GM21360 (cell line): ENCODE measurements at regions not wholly inside any gene's neighbourhood (a gene's known extent, or its start where the extent isn't known, plus 50 kb on each side); places are given as distances from the start of the nearest gene placed in this dataset.
"Not testable (repeated sequence)": the region's sequence is repeated elsewhere in the genome, so short reads cannot be mapped to it uniquely, and the experiment has no call there.

ENCODE experiments used
- ATAC-seq: cut with Tn5 transposase; IDR thresholded peaks from one replicate; pipeline ENCODE4 v1.9.1; 2021; ENCODE audit warnings: mild to moderate bottlenecking, moderate library complexity; ENCODE audit not compliant: unreplicated experiment

DNA sequence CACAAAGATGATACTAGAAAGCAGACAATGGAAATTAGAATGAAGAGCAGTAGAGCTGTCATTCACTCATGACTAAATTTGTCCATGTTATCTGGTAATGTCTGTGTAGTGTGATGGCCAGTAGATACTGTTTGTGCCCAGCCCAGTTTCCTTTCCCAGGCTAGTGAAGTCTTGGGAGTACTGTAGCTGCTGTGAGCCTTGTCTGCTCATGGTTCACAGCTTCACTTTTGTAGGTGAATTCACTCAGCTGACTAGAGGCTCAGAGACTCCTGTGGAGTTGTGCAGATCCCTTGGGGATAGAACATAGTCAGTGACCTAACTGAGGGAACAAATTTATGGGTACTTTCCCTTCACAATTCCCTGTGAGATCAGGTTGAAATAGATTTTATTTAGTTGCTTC is 572.5 kb downstream of the ARL4A start:
- no peak for ATAC-seq

DNA sequence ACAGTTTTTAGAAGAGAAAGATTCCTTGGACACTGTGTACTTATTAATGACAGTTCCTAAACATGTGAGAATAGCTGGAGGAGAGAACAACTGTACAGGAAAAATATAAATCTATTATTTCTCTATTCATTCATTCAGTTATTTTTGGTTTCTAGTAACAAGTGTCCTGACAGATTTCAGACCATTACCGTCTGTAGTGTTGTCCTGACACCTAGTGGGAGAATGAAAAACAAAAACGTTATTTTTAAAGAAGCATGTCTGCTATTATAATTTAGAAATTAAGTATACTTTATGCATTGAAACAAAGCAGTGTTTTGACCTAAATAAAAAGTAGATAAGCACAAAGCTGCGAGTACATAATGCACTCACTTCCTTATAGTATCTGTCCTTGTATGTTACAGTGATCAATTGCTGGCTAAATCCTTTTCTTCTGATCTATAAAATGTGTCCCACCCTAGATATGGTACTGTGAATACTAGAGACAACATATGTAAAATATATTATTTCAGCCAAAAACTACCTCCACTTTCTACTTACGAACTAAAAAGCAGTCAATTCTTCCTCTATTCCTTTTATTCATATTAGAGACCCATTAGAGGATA is 575.6 kb downstream of the ARL4A start:
- peak; percentile 62 for ATAC-seq

DNA sequence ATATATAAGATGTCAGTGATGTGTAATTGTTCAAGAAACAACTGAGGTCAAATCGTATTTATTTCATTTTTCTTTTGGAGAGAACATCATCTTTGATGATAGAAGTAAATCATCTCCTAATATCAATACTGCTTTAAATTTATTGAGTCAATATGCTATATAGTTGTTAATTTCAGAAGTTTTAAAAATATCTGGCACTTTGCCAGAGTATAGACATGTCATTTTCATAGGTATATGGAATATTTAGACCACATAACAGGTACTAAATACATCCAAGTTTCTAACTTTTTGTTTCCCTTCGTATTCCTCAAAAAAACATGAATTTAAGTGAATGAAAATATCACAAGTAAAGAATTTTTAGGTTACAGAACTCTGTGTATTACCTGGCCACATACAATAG is 577.8 kb downstream of the ARL4A start:
- ATAC-seq = no peak

DNA sequence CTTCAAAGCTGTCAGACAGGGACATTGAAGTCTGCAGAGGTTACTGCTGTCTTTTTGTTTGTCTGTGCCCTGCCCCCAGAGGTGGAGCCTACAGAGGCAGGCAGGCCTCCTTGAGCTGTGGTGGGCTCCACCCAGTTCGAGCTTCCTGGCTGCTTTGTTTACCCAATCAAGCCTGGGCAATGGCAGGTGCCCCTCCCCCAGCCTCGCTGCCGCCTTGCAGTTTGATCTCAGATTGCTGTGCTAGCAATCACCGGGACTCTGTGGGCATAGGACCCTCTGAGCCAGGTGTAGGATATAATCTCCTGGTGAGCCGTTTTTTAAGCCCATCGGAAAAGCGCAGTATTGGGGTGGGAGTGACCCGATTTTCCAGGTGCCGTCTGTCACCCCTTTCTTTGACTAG is 586.8 kb downstream of the ARL4A start:
- ATAC-seq = not testable (repeated sequence)

DNA sequence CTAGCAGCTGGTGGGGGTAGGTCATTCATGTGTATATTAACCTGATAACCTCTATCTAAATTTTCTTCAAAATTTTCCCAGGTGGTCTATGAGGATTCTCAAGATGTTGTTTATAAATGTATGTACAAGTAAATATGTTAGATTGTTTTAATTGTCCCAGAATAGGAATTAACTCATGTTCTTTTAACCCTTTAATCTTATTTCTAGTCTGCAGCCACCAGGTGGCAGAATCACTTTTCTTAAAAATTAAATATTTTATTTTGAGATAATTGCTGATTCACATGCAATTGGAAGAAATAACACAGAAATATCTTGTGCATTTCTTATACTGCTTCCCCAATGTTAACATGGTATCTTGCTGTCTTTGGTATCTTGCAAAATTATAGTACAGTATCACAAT is 589.5 kb downstream of the ARL4A start:
- ATAC-seq = no peak

DNA sequence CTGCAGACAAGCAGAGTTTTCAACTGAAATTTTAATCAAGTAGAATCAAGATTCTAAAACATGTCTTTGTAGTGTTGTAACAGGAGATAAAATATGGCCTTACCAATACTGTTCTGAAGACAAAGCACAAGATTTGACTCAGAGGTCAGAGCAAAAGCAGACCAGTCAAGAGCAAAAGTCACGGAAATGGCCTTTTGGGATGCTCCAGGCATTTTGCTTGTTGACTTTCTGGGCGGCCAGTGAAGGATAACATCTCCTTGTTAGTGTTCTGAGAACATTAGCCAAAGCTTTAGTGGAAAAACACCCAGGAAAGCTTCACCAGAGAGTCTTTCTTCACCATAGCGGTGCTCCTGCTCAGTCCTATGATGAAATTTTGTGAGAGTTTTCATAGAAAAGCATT is 590.6 kb downstream of the ARL4A start:
- ATAC-seq = no peak

DNA sequence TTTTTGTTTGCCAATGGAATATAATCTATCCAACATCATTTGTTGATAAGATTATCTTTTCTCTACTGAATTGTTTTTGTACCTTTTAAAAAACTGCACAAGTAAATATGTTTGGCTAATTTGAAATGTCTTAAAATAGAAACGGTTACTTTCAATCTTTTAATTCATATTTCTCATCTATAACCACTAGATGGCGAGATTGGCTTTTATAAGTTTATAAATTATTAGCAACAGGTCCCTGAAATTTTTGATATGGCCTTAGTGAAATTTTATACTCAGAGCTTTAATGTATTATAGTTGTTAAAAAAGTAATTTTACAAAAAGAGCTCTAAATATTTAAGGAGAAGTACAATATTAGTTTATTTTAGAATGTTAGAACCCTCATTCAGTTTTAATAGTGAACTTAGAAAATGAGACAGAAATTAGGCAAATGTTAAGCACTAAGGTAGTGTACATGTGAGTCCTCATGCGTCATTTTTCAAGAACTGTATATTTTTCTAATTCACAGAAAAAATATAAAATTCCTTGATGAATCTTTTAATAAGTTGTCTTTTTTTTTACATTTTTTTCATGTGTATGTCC is 592.5 kb downstream of the ARL4A start:
- no peak for ATAC-seq

DNA sequence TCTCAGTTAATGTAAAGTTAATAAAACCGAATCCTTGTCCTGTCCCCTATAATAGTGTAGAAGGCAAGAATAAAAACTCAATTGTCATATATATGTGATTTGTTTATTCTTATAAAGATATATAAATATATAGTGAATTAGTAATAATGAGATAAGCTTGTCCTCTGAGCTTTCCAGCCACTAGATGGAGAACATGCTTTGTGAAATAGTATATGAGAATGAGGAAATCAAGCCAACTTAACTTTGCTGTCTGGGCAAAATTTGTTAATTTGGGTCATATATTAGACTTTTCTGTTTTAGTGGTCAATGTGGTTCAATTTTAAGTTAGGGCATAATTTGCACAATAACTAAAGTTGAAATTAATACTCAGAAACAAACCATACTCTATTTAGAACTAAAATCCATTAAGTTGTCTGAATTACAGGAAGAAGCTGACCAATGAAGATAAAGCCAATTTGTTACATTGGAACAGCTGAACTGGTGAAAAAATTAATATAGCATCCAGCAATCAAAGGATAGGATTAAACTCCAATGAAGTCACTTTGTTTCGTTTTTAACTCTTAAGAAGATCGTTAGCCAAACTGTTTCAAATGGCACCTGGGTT is 595.0 kb downstream of the ARL4A start:
- no peak for ATAC-seq

DNA sequence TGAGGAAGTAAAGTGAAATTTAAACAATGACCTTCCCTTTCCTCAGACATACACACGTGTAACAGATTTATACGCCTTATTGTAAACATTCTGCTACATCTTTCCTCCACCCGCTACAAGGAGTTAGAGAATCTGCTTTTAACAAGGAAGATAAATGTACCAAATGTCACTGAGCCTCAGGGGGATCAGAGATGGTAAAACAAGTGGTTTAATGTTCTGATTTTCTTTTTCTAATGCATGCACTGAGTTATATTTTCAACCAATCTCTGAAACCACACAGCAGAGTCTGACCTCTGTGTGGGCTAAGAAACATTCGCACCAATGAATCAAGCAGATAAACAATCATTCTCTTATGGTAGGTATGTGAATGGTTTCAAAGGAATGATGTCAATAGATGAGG is 599.5 kb downstream of the ARL4A start:
- ATAC-seq = no peak

DNA sequence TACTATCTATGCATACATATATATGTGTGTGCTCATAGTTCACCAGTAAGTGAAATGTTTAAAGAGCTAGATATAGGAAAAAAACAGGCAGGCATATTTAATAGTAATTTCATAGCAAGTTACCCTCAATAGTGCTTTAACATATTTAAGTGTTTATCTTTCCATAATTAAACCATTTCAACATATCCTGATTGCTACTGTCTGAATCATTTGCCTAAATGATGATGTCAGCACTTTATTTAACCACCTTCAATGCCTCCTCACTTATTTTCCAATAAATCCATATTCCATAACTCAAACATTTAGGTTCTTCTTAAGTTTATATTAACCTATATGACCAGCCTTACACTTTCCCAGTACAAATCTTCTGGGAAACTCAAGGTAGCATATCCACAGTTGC is 601.1 kb downstream of the ARL4A start:
- ATAC-seq = no peak

DNA sequence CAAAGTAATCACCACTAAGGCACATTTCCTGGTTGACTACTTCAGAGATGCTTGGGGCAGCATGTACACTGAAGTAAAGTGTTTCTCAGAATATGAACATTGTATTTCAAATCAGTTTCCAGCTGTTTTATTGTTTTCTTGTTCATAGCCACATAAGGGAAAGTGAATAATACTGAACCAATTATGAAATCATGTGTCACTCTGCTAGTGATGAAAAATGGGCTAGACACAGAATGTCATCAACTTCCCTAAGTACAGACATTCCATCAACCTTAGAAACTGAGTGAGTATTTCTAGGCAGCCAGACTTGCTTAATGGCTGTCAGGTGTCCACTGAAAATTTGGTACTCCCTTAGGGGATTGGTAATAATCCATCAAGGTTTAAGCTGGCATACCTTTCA is 603.5 kb downstream of the ARL4A start:
- ATAC-seq = no peak

DNA sequence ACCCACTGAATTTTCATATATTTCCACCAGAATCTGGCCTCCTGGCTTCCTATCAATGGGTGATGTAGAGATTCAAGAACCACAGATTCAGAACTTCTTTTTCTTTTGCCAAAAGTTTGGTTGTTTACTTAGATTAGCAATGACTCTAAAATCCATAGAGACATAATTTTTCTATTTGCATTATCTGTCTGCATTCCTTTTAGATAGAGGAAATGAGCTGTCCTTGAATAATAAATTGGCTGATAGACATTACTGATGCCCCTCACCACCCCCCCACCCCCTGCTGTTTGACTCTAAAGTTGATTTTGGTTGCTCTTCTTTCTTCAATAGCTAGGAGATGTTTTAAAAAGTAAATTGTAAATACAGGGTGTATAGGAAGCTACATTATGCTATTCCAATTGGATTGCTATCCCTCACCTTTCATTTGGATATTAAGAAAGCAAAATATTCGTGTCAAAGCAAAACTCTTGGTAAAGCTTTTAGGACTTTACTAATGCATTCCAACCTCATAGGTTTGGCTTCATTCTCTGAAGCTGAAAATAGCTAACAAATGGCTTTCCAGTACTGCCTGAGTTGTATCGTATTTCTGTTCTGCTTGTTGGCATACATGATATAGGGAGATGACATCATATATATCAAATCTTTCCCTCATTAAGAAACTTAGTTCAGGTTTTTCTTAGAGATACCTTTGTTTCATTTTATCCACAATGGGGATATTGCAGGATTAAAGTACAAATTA is 606.0 kb downstream of the ARL4A start:
- no peak for ATAC-seq

DNA sequence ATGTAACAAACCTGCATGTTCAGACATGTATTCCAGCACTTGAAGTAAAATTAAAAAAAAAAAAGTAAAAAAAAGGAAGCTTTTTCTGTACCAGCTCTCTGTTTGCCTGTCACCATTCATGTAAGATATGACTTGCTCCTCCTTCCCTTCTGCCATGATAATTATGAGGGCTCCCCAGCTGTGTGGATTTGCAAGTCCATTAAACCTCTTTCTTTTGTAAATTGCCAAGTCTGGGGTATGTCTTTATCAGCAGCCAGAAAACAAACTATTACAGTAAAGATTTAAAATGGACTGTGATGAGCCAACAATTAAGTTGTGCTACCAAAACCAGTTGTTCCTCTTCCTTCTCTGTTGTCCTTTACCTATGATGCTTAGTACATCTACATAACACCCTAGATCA is 619.6 kb downstream of the ARL4A start:
- no peak for ATAC-seq

DNA sequence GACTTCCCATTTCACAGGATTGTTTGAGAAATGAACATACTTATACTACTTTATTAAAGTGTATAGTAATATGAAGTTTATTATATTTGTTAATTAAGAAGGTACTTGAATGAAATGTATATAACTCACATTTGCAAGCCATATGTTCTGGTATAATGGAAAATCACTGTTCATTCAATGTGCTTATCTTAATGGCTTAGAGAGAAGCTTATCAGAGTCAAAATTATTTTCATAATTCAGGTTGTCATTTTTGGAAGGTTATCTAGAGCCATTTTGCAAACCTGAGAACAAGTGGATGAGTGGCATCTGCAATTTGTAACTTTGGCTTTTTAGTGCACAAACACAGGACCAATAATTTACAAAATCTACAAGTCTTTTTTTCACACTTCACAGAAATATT is 621.0 kb downstream of the ARL4A start:
- no peak for ATAC-seq

DNA sequence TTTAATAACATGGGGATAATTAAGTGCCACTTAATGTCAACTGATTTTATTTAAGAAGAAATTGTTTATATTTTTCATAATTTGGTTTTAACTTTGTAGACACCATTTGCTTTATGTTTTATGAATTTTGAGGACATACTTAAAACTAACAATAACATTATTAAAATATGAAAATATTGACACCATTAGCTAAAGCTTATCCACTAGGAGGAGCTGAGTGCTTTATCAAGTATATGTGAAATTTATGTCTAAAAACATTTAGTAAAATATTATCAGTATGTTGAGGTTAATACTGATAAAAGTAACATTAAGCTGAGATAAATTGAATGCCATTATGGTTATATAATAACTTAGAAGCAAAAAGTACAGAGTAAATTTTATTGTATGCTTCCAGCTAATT is 622.1 kb downstream of the ARL4A start:
- ATAC-seq = no peak

DNA sequence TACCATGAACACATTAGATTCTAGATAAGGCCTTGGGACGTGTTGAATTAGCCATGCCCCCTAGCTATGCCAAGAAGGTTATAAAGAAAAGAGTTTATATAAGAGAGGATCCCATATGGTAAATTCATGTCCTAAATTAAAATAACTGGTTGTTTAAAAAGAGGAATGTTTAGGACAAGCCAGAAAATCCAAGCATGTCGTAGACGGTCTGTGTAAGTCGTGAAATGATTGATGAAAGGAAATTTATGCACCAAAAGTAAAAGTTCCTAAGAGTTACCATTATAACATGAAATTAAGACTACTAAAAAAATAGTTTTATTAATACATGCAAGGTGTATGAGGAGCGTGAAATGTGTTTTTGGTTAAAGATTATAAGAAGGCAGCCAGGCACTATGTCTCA is 624.9 kb downstream of the ARL4A start:
- no peak for ATAC-seq

DNA sequence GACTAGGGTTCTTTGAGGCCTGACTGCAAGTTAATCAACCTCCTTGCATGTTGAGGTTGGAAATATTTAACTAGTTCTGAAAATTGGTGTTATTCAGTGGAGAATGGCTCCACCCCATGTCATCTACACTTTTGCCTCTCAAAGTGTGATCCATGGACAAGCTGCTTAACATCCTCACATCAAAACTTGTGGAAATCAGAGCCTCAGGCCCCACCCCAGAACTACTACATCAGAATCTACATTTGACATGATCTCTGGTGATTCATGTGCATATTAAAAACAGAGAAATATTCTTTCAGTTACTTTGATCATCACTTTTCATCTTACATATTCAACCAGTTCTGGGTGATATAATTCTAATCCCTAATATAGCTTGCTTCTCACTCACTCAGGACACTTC is 632.9 kb downstream of the ARL4A start:
- ATAC-seq = no peak

DNA sequence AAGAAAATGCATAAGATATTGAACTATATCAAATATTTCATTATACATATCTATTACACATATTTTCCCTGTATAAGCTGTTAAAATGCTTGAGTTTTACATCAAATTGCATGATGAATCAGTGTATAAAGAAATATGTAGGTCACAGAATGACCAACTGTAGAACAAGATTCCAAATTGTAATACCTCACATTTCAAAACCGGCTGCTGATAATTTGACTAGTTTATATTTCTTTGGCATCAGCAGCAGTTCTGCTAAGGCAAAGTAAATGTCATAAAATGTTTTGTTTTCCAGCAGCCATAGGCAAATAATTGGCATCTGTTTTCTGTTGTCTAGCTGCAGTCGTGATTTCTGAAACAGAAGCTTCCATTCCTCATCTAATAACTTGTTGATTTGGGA is 633.9 kb downstream of the ARL4A start:
- ATAC-seq = no peak

DNA sequence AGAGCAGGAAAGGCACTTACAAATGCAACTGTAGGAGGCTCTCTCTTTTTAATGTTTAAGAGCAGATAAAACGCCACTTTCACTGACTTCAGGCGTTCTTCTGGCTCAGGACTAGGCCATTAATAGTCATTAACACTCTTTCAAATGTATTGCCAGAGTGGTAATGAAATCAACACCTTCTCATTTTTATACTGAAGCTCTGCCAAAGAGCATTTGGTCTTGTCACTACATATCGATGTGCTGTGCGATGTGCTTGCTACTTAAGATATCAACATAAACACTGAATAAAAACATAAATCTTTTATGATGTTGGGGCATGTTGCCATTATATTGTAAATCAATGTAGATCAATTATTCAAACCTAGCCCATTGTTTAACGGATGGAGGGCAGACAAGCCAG is 634.7 kb downstream of the ARL4A start:
- no peak for ATAC-seq

DNA sequence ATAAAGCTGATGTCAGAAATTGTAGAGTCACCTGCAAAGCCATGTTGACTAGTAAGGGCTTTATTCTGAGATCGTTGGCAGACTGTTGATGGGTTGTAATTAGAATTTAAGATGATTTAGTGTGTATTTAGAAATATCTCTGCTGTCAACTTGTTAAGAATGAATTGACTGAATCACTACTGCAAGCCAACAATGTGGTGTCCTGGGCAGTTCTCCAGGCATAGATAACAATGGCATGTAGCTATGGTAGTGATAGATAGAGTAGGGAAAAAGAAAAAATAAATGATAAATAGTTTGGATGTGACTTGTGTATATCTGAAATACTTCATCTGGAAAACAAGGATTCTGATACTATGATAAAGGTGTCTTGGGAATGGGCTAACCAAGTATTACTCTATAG is 640.2 kb downstream of the ARL4A start:
- no peak for ATAC-seq

DNA sequence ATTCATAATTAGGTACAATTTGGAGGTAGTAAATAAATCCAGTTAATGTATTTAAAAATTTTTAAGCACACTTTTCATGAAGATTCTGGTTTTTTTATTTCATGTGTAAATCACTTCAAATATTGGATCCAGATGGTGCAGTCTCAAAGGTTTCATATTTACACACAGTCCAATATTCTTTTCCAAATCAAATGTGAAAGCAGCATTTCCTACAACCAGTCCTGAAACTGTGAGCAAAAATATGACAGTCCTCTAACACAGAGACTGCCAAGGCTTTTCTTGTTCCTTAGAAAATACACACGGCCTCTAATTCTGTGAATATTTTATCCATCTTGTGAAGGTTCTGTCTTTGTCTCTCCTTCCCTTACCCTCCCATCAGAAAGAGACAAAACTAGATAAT is 645.9 kb downstream of the ARL4A start:
- ATAC-seq = no peak

DNA sequence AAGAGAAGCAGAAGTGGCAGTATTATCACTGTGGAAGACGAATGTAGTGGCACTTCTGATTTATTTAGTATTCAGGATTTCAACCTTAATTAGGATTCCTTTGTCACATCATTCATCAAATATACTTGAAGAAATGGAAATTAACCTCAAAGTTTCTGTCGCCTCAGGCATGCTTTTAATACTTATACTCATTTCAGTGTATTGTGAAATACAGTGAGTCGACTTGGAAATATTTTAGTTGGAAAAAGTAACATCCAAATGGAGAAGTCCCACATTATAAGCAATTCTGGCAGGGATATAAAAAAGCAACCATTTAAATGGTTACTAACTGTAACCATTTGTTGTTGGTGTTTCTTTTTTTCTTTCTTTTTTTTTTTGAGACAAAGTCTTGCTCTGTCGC is 648.8 kb downstream of the ARL4A start:
- no peak for ATAC-seq
